Mammary epithelial cell (primary cell): ENCODE measurements at regions not wholly inside any gene's neighbourhood (a gene's known extent, or its start where the extent isn't known, plus 50 kb on each side); places are given as distances from the start of the nearest gene placed in this dataset.

Experiments used
- CTCF ChIP-seq, 2 donors: IDR thresholded peaks in 1 of 2; conservative IDR thresholded peaks in 1 of 2; 2 replicates each; pipeline ENCODE4 v1.5.1; 2011 to 2012; ENCODE audit warnings: inconsistent platforms in 2 of 2, low read length in 2 of 2, mild to moderate bottlenecking in 2 of 2, control low read depth in 1 of 2, low read depth in 1 of 2; ENCODE audit not compliant: insufficient read depth in 1 of 2; ENCODE audit errors: extremely low read depth in 1 of 2
- EZH2 ChIP-seq: IDR thresholded peaks from 2 replicates; pipeline ENCODE4 v1.6.1; 2012; ENCODE audit warnings: low read length, inconsistent platforms, borderline replicate concordance

- TF ChIP-seq CTCF (conservative IDR thresholded peaks at IDR 0.05 in 1 of 2, IDR thresholded peaks at IDR 0.05 in 1 of 2; ENCODE audit: extremely low read depth in 1 of 2, insufficient read depth in 1 of 2, low read depth in 1 of 2, low read length in 2 of 2) (no peak), EZH2 (no peak)
These were observed 112.2 kb upstream of the MEF2A start for GRCh38 chr15:99453637-99454030.
